KMS-11 (cell line): ENCODE measurements at regions not wholly inside any gene's neighbourhood (a gene's known extent, or its start where the extent isn't known, plus 50 kb on each side); places are given as distances from the start of the nearest gene placed in this dataset.
"Not testable (repeated sequence)": the region's sequence is repeated elsewhere in the genome, so short reads cannot be mapped to it uniquely, and the experiment has no call there.

Source experiments
- H2AFZ ChIP-seq: fragments of 200-600 bp; sonication (generic); 2 replicates; pipeline ENCODE4 v1.6.1; 2016; ENCODE audit warnings: antibody characterized with exemption, mixed run types, low read depth
- H3K27ac ChIP-seq: fragments of 200-600 bp; sonication (generic); 2 replicates; pipeline ENCODE4 v1.6.1; 2016; ENCODE audit warnings: mild to moderate bottlenecking, mixed run types
- H3K27me3 ChIP-seq: fragments of 200-600 bp; sonication (generic); 2 replicates; pipeline ENCODE4 v1.6.1; 2017; ENCODE audit warnings: mild to moderate bottlenecking, low read depth, mixed run types, moderate library complexity; ENCODE audit not compliant: insufficient read depth
- H3K36me3 ChIP-seq: fragments of 200-600 bp; sonication (generic); 2 replicates; pipeline ENCODE4 v1.6.1; 2017; ENCODE audit warnings: mild to moderate bottlenecking, mixed run types; ENCODE audit not compliant: insufficient read depth
- H3K4me1 ChIP-seq: fragments of 200-600 bp; sonication (generic); 2 replicates; pipeline ENCODE4 v1.6.1; 2016; ENCODE audit warnings: mild to moderate bottlenecking, low read depth, mixed run types; ENCODE audit not compliant: poor library complexity, severe bottlenecking
- H3K4me2 ChIP-seq: fragments of 200-600 bp; sonication (generic); 2 replicates; pipeline ENCODE4 v1.7.0; 2016; ENCODE audit warnings: mild to moderate bottlenecking, mixed run types
- H3K4me3 ChIP-seq: fragments of 200-600 bp; sonication (generic); IDR thresholded peaks from 2 replicates; pipeline ENCODE4 v1.6.1; 2017; ENCODE audit warnings: low read depth, low read length, mixed read lengths; ENCODE audit not compliant: insufficient read depth
- H3K79me2 ChIP-seq: fragments of 200-600 bp; sonication (generic); 2 replicates; pipeline ENCODE4 v1.6.1; 2016; ENCODE audit warnings: low read depth, mixed run types; ENCODE audit not compliant: insufficient read depth
- H3K9ac ChIP-seq: fragments of 200-600 bp; sonication (generic); 2 replicates; pipeline ENCODE4 v1.6.1; 2016; ENCODE audit warnings: mild to moderate bottlenecking, mixed run types
- H4K20me1 ChIP-seq: fragments of 200-600 bp; sonication (generic); 2 replicates; pipeline ENCODE4 v1.6.1; 2016; ENCODE audit warnings: mild to moderate bottlenecking, mixed run types; ENCODE audit not compliant: insufficient read depth
- TF ChIP-seq, protein P1 (sequence below): fragments of 200-600 bp; sonication (generic); conservative IDR thresholded peaks from 2 replicates; pipeline ENCODE4 v1.6.1; 2017; ENCODE audit warnings: low read depth, mild to moderate bottlenecking, antibody characterized with exemption, low read length, moderate library complexity, mixed read lengths

DNA sequence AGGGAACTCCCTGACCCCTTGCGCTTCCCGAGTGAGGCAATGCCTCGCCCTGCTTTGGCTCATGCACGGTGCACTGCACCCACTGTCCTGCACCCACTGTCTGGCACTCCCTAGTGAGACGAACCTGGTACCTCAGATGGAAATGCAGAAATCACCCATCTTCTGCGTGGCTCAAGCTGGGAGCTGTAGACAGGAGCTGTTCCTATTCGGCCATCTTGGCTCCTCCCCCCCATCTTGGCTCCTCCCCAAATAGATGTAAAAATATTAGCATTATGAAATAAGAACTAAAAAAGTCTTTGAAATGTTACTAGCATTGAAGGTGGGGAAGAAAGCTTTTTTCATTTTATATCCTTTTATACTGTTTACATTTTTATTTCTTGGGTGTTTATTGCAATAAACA, 525.9 kb upstream of the PPP2R3A start:
- Histone ChIP-seq H2AFZ (peak overlapping the region; percentile 41; the same call in 1 of the 2 replicates), H3K9ac (peak overlapping the region; percentile 15; the same call in 1 of the 2 replicates)

DNA sequence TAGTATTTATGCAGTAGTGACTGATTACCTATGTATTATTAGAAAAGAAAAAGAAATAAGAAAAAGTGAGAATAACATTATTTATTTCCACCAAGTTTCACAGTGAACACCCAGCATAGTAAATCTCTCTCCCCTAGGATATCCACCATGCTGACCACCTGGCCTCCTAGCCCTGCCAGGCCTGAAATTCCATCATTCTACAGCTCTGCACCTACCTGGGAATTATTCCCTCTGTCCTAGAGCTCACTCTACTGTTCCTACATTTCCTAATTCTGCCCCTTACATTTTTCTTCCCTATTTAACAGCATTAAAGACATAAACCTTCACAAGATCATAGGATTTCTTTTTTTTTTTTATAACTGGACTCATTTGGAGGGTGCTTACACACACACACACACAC, 525.3 kb upstream of the PPP2R3A start:
- no peak overlapping the region for H3K4me2 ChIP-seq
- no peaks in the 10 kb centered on the region for H3K36me3 ChIP-seq
- H3K4me1 ChIP-seq = no peaks in the 10 kb centered on the region
- H4K20me1 ChIP-seq = no peaks in the 10 kb centered on the region
- H3K27me3 ChIP-seq = no peaks in the 10 kb centered on the region
- no peak overlapping the region for H3K9ac ChIP-seq
- no peak overlapping the region for H3K27ac ChIP-seq
- no peaks in the 10 kb centered on the region for H3K79me2 ChIP-seq
- no peak overlapping the region for H3K4me3 ChIP-seq
- TF ChIP-seq, protein P1, sequence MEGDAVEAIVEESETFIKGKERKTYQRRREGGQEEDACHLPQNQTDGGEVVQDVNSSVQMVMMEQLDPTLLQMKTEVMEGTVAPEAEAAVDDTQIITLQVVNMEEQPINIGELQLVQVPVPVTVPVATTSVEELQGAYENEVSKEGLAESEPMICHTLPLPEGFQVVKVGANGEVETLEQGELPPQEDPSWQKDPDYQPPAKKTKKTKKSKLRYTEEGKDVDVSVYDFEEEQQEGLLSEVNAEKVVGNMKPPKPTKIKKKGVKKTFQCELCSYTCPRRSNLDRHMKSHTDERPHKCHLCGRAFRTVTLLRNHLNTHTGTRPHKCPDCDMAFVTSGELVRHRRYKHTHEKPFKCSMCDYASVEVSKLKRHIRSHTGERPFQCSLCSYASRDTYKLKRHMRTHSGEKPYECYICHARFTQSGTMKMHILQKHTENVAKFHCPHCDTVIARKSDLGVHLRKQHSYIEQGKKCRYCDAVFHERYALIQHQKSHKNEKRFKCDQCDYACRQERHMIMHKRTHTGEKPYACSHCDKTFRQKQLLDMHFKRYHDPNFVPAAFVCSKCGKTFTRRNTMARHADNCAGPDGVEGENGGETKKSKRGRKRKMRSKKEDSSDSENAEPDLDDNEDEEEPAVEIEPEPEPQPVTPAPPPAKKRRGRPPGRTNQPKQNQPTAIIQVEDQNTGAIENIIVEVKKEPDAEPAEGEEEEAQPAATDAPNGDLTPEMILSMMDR = no peak
- H2AFZ ChIP-seq = no peak overlapping the region

More for the DNA sequence above, 525.9 kb upstream of the PPP2R3A start:
- not testable (repeated sequence) for H3K4me1 ChIP-seq, H3K79me2 ChIP-seq, H3K4me3 ChIP-seq, H3K4me2 ChIP-seq, H3K36me3 ChIP-seq, H4K20me1 ChIP-seq, H3K27me3 ChIP-seq
- peak overlapping the region; percentile 22; the same call in 1 of the 2 replicates for H3K27ac ChIP-seq

DNA sequence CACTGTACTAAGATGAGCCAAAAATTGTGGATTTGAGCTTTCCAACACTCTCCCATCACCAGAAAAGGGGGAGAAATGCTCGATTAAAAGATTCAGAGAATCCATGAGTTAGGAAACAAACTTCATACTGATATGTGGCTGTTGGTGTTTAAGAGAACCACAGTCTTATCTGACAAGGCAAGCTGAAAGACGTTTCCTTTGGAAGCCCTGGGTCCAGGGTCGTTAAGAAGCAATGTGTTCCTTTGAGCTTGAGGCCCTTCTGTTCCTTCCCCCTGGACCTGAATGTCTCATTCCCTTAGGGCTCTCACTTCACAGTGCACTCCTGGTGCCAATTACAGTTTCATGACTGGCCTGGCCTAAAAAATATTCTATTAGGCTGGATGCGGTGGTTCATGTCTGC, 524.8 kb upstream of the PPP2R3A start:
- H3K9ac ChIP-seq = no peak overlapping the region
- TF ChIP-seq, protein P1 = no peak
- no peak overlapping the region for H3K4me2 ChIP-seq
- H3K27ac ChIP-seq = no peak overlapping the region
- H3K27me3 ChIP-seq = no peaks in the 10 kb centered on the region
- no peaks in the 10 kb centered on the region for H3K79me2 ChIP-seq
- H3K36me3 ChIP-seq = no peaks in the 10 kb centered on the region
- no peak overlapping the region for H3K4me3 ChIP-seq
- no peaks in the 10 kb centered on the region for H4K20me1 ChIP-seq
- H2AFZ ChIP-seq = no peak overlapping the region
- H3K4me1 ChIP-seq = no peaks in the 10 kb centered on the region

DNA sequence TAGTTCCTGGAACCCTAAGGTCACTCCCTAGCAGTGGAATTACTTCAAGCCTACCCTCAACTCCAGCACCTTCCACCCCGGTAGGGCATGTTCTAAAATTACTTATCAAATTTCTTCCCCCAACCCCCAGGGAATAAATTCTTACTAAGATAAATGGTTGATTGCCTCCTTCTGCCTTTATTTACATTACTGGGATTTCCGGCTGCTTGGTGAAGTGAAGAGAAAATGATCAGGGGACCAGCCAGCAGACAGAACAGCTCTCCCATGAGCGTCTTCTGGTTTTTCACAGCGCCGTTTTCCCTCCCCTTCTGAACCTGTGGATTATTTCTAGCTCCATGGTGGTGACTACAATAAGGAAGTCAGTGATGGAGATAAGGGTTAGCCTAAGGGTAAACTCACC, 521.5 kb upstream of the PPP2R3A start:
- H2AFZ ChIP-seq = no peak overlapping the region
- no peaks in the 10 kb centered on the region for H4K20me1 ChIP-seq
- H3K4me2 ChIP-seq = no peak overlapping the region
- H3K4me3 ChIP-seq = no peak overlapping the region
- no peaks in the 10 kb centered on the region for H3K4me1 ChIP-seq
- no peak overlapping the region for H3K27ac ChIP-seq
- no peaks in the 10 kb centered on the region for H3K79me2 ChIP-seq
- H3K9ac ChIP-seq = no peak overlapping the region
- TF ChIP-seq, protein P1 = no peak
- H3K36me3 ChIP-seq = no peaks in the 10 kb centered on the region
- no peaks in the 10 kb centered on the region for H3K27me3 ChIP-seq

DNA sequence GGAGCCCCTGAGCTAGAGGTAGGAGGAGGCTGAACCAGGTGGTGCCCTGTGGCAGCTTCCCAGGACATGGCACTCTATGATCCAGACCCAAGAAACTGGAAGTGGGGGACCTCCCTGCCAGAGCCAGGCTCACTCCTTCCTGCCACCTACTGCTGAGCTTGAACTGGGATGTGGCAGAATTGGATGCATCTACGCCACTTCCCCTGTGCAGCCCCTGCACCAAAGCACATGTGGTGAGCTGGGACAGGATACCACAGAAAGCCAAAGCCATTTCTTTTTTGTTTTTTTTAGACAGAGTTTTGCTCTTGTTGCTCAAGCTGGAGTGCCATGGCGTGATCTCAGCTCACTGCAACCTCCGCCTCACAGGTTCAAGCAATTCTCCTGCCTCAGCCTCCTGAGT, 518.0 kb upstream of the PPP2R3A start:
- Histone ChIP-seq H2AFZ (no peak overlapping the region), H3K4me1 (no peaks in the 10 kb centered on the region), H3K36me3 (no peaks in the 10 kb centered on the region), H4K20me1 (no peaks in the 10 kb centered on the region), H3K27ac (no peak overlapping the region), H3K27me3 (no peaks in the 10 kb centered on the region), H3K9ac (no peak overlapping the region), H3K79me2 (no peaks in the 10 kb centered on the region), H3K4me2 (no peak overlapping the region), H3K4me3 (no peak overlapping the region)
- TF ChIP-seq, protein P1 = no peak
